NCI-H345 (cell line): ENCODE measurements at regions not wholly inside any gene's neighbourhood (a gene's known extent, or its start where the extent isn't known, plus 50 kb on each side); places are given as distances from the start of the nearest gene placed in this dataset.
"Not testable (repeated sequence)": the region's sequence is repeated elsewhere in the genome, so short reads cannot be mapped to it uniquely, and the experiment has no call there.

Source experiments
- DNase-seq: peaks from one replicate; lab custom pipeline; 2025; lab: John Stamatoyannopoulos, UW

DNA sequence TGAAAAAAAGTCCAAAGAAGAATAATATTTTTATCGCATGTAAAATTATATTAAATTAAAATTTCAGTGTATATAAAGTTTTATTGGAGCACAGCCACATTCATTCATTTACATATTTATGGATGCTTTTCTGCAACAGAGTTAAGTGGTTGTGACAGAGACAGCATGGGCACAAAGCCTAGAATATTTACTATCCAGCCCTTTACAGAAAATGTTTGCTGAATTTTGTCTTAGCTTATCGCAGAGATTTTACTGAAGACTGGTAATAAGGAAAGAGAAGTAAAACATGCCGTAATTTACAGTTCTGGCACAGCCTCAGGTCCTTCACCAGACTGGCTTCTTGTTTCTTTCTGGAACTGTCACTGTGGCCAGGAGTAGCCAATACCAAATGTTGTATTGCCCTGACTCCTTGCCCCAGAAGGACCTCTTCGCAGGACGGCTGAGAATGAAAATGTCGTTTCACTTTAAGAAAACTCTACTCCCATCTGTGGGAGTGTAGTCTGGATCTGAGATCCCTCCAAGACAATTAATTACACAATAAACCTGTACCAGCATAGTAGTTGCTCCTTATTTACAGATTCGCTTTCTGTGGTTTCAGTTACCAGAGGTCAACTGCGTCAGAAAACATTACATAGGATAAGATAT is 94.9 kb upstream of the GOT2 start:
- DNase-seq, result no peak

DNA sequence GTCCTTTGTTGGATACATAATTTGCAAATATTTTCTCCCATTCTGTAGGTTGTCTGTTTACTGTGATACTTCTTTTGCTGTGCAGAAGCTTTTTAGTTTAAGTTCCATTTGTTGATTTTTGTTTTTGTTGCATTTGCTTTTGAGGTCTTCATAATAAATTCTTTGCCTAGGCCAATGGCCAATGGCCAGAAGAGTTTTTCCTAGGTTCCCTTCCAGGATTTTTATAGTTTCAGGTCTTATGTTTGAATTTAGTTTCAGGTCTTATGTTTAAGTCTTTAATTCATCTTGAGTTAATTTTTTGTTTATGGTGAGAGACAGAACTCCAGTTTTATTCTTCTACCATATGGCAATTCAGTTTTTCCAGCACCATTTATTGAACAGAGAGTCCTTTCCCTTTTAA is 90.1 kb upstream of the GOT2 start:
- DNase-seq, result no peak

DNA sequence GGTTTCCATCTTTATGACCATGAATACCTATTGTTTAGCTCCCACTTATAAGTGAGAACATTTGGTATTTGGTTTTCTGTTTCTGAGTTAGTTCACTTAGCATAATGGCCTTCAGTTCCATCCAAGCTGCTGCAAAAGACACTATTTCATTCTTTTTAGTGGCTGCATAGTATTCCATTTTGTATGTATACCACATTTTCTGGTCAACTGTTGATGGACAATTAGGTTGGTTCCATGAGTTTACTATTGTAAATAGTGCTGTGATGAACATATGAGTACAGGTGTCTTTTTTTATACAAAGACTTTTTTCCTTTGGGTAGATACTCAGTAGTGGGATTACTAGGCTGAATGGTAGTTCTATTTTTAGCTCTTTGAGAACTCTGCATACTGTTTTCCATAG is 87.8 kb upstream of the GOT2 start:
- no peak for DNase-seq

DNA sequence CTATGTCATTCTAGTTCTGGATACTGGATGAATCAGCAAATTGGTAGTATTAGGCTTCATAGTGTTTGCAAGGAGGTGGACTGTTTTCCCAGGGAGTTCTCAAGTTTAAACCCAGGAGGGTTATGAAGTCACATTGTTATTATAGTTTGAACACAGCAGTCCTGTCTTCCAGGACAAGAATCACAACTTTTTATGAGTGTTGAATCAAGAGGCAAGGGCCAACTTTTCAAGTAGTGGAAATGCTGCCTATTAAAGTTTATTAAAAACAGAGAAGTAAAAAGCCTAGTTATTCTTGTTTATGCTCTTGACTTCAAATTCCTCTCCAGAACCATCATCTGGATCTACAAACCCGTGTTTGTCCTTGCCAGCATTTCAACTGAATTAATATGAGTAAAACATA is 86.3 kb upstream of the GOT2 start:
- no peak for DNase-seq

DNA sequence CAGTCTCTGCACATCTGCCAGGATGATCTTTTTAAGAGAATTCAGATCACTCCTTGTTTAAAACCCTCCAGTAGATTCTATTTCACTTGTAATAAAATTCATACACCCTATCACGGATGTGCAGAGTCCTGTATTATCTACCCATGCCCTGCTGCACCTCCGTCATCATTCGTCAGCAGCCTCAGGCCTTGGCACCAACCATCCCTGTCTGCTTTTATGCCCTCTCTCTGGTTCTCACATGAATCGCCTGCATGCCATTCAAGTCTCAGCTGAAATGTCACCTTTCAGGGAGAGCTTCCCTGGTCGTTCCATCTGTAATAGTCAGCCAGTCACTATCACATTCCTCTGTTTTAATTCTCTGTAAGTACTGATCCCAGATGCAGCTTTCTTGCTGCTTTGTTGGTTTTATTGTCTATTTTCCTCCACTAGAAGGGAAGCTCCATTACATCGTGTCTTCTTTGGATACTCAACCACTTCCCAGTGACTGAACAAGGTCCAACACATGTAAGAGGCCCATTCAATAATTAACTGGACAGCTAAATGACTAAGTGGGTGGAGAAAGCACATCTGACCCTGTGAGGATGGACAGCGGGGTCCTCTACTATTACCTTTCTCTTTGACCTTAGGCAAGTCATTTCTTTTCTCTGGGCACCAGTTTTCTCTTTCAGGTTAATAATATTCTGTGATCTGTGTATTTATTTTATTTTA is 81.2 kb upstream of the GOT2 start:
- DNase-seq, result no peak

DNA sequence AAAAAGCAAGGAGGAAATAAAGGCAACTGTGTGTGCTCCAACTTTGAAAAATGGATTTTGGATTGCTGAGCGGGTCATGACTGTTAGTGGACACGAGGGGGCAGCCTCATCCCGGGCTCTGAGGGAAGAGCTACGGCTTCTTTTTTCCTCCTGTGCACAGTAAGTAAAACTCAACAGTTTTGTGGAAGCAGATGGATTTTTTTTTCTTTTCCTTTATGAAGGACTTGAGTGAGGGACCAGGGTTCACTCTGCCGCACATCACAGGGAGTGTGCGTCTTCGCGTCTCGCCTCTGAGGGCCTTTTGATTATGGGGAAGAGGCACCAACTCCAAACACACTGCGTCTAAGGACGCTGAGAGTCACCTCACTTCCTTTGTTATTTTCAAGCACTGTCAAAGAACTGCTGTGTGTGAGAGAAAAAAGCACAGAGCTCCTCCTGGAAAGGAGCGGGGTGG is 80.3 kb upstream of the GOT2 start:
- peak; percentile 0 for DNase-seq

DNA sequence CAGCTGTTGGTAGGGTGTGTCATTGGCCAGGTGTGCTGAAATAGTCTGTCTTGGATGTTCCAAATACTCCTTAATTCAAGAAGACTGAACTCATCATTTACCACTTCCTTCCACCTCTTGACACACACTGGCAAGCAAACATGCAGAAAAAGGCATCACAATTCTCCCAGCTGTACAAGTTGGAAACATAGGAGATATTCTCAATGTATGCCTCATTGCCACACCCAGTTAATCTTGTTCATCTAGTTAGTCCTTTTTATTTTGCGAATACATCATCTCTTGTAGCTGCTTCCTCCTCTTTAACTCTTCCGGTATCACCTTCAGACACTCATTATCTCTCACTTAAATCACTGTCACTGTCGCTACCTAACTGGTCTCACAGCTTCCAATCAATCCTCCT is 75.1 kb upstream of the GOT2 start:
- DNase-seq, result no peak

DNA sequence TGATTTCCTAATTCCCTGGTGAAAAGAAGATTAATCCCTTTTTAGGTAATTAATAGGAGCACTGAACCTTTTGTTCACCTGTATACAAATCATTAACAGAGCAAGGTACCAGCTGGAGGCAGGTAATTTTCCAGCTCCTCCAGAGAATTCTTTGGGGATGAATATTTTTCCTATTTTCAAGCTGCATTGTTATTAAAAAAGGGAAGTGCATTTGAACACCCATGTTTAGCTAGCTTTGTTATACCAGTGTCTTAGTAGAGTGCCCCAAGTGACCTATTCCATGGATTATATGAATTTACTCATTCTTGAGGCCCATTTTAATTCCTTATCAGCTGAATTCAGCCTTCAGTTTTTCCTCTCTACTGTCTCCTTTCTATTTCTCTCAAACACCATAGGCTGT is 73.2 kb upstream of the GOT2 start:
- DNase-seq, result no peak

DNA sequence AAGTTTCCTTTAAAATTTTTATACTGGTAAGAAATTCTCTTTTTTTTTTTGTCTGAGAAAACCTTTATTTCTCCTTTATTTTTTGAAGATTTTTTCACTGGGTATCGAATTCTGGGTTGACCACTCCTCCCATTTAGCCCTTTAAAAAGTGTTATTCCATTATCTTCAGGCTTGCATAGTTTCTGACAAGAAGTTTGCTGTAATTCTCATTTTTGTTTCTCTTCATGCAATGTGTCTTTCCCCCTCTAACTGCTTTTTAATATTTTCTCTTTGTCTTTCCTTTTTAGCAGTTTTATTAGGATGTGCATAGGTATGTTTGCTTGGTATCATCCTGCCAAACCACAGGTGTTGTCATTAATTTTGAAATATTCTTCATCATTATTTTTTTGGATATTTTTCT is 67.7 kb upstream of the GOT2 start:
- no peak for DNase-seq

DNA sequence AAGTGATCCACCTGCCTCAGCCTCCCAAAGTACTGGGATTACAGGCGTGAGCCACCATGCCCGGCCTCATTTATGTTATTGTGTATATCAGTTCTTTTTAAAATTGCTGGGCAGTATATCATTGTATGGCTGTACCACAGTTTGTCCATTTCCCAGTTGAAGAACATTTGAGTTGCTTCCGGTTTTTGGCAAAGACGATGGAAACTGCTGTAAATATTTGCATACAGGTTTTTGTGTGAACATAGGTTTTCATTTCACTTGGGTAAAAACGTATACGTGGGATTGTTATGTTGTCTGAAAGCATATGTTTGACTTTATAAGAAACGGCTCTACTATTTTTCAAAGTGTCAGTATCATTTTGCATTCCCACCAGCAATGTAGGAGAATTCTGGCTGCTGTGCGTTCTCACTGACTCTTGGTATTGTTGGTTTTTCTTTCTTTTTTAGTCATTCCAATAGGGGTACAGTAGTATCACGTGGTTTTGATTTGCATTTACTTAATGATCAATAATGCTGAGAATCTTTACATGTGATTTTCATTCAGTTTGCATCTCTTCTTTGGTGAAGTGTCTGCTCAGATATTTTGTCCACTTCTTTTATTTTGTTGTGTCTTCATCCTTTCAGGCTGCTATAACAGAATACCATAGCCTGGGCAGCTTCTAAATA is 63.2 kb upstream of the GOT2 start:
- DNase-seq, result no peak

DNA sequence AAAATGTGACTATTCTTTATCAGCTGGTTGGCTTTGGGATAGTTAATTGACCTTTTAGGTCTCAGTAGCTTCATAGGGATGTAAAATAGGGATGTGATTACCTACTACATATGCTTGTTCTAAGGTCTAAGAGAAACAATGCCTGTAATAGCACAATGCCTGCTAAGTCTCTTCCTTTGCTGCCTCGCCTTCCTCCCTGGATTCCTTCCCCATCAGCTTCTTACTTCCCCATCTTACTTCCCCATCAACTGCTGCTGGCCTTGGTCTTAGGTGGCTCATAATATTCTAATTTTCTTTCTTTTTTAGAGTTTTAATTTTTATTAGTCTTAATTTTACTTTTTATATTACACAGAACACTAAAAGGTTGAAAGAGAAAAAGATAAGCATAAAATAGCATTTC is 59.2 kb upstream of the GOT2 start:
- no peak for DNase-seq

DNA sequence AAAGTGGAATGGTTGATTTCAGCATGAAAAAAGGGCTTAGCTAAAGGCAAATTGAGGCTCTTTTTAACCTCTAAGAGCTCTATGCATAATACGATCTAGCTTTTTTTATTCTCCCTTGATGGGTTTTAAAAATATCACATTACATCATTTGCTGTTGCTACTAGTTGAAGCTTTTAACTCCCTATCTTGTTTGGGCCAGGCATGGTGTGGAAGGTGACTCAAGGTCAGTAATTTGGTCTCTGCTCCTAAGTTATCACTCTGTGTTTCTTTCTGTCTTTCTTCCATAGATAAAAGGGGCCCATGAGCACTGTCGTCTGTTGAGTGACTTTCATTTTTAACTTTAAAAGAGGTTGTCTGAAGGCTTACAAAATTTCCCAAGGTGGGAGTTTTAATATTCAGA is 58.1 kb upstream of the GOT2 start:
- no peak for DNase-seq

DNA sequence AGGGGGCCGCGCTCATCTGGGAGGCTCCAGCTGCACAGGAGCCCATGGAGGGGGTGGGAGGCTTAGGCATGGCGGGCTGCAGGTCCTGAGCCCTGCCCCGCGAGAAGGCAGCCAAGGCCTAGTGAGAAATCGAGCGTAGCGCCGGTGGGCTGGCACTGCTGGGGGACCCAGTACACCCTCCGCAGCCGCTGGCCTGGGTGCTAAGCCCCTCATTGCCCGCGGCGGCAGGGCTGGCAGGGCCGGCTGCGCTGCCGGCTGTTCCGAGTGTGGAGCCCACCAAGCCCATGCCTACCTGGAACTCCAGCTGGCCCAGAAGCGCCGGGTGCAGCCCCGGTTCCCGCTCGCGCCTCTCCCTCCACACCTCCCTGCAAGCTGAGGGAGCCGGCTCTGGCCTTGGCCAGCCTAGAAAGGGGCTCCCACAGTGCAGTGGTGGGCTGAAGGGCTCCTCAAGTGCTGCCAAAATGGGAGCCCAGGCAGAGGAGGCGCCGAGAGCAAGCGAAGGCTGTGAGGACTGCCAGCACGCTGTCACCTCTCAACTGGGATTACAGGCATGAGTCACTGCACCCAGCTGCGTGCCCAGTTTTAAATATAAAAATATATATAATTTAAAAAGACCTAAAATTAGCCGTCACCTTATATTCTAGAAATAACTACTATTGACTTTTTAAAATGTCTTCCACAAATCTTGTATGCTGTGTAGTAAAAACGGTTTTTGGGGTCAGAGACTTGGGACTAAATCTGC is 56.9 kb upstream of the GOT2 start:
- DNase-seq, result not testable (repeated sequence)

DNA sequence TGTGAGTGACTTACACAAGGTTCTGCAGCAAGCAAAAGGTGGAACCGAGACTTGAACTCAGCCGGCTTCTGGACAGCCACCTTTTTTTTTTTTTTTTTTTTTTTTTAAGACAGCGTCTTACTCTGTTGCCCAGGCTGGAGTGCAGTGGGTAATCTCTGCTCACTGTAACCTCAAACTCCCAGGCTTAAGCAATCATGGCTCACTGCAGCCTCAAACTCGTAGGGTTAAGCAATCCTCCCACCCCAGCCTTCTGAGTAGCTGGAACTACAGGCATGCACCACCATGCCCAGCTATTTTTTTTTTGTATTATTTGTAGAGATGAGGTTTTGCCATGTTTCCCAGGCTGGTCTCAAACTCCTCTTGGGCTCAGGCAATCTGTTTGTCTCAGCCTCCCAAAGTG is 55.2 kb upstream of the GOT2 start:
- DNase-seq, result no peak
